Activated CD8-positive, alpha-beta T cell treated with anti-CD3 and anti-CD28 coated beads, Interleukin-2, amount 10 ng/mL, durations not matched to agents 7 days and 5 days (primary cell): ENCODE measurements at regions not wholly inside any gene's neighbourhood (a gene's known extent, or its start where the extent isn't known, plus 50 kb on each side); places are given as distances from the start of the nearest gene placed in this dataset.
"Not testable (repeated sequence)": the region's sequence is repeated elsewhere in the genome, so short reads cannot be mapped to it uniquely, and the experiment has no call there.

ENCODE experiments used
- ATAC-seq: fragments of 150-1000 bp; cut with Tn5 transposase; one replicate; pipeline ENCODE4 v1.10.0; 2021; ENCODE audit warnings: moderate library complexity
- CTCF ChIA-PET: fragments of 350-600 bp; sonication (Branson Sonifier 250); formaldehyde crosslinking; loops from one replicate; lab custom pipeline; 2021; ENCODE audit warnings: antibody characterized with exemption; lab: Charles Lee
- POLR2A ChIA-PET: fragments of 350-600 bp; sonication (Branson Sonifier 250); formaldehyde crosslinking; loops from one replicate; lab custom pipeline; 2021; ENCODE audit warnings: antibody characterized with exemption; lab: Charles Lee
- DNase-seq: peaks from one replicate; pipeline ENCODE4 v3.0.0-alpha.2; 2020
- H3K27ac Mint-ChIP-seq: one replicate; pipeline ENCODE4 v1.8.0; 2021; ENCODE audit warnings: mild to moderate bottlenecking, mixed read lengths
- H3K27me3 Mint-ChIP-seq: one replicate; pipeline ENCODE4 v1.8.0; 2021; ENCODE audit warnings: low read depth, mixed read lengths
- H3K36me3 Mint-ChIP-seq: one replicate; pipeline ENCODE4 v1.8.0; 2021; ENCODE audit warnings: low read depth, mixed read lengths
- H3K4me1 Mint-ChIP-seq: one replicate; pipeline ENCODE4 v1.8.0; 2021; ENCODE audit warnings: low read depth, mixed read lengths
- H3K4me3 Mint-ChIP-seq: one replicate; pipeline ENCODE4 v1.8.0; 2021; ENCODE audit warnings: mild to moderate bottlenecking, mixed read lengths
- H3K9me3 Mint-ChIP-seq: one replicate; pipeline ENCODE4 v1.8.0; 2022; ENCODE audit warnings: mixed read lengths; ENCODE audit not compliant: insufficient read depth

GRCh38 chr2:142672698-142673097 lies 204.8 kb upstream of the KYNU start:
- Mint-ChIP-seq H3K4me1 (no peaks in the 10 kb centered on the region), H3K4me3 (no peak overlapping the region), H3K27me3 (no peaks in the 10 kb centered on the region), H3K9me3 (no peaks in the 10 kb centered on the region), H3K27ac (no peak overlapping the region), H3K36me3 (no peaks in the 10 kb centered on the region)
- ATAC-seq (no peak), DNase-seq (no peak)
- POLR2A ChIA-PET = no interaction called here
- CTCF ChIA-PET = no interaction called here

GRCh38 chr2:142670362-142670761 lies 207.1 kb upstream of the KYNU start:
- ChIA-PET POLR2A (no interaction called here), CTCF (no interaction called here)
- Mint-ChIP-seq H3K4me3 (no peak overlapping the region), H3K4me1 (no peaks in the 10 kb centered on the region), H3K27me3 (no peaks in the 10 kb centered on the region), H3K27ac (no peak overlapping the region), H3K36me3 (no peaks in the 10 kb centered on the region), H3K9me3 (no peaks in the 10 kb centered on the region)
- DNase-seq = no peak
- ATAC-seq = no peak

GRCh38 chr2:142668420-142668819 lies 209.0 kb upstream of the KYNU start:
- ATAC-seq (no peak), DNase-seq (no peak)
- no peak overlapping the region for H3K27ac Mint-ChIP-seq
- no peaks in the 10 kb centered on the region for H3K4me1 Mint-ChIP-seq
- H3K9me3 Mint-ChIP-seq = no peaks in the 10 kb centered on the region
- no peak overlapping the region for H3K4me3 Mint-ChIP-seq
- H3K27me3 Mint-ChIP-seq = no peaks in the 10 kb centered on the region
- no peaks in the 10 kb centered on the region for H3K36me3 Mint-ChIP-seq
- POLR2A ChIA-PET = no interaction called here
- CTCF ChIA-PET = no interaction called here

- no peaks in the 10 kb centered on the region for H3K27me3 Mint-ChIP-seq
- CTCF ChIA-PET = no interaction called here
- no peaks in the 10 kb centered on the region for H3K36me3 Mint-ChIP-seq
- H3K27ac Mint-ChIP-seq = no peak overlapping the region
- H3K9me3 Mint-ChIP-seq = no peaks in the 10 kb centered on the region
- H3K4me1 Mint-ChIP-seq = no peaks in the 10 kb centered on the region
- ATAC-seq (no peak), DNase-seq (no peak)
- POLR2A ChIA-PET = no interaction called here
- no peak overlapping the region for H3K4me3 Mint-ChIP-seq
These were observed 212.2 kb upstream of the KYNU start for GRCh38 chr2:142665241-142665640.

GRCh38 chr2:142650601-142651000 lies 226.9 kb upstream of the KYNU start:
- DNase-seq = no peak
- ChIA-PET POLR2A (no interaction called here), CTCF (no interaction called here)
- no peak for ATAC-seq
- Mint-ChIP-seq H3K4me3 (no peak overlapping the region), H3K27me3 (no peaks in the 10 kb centered on the region), H3K36me3 (no peaks in the 10 kb centered on the region), H3K9me3 (no peaks in the 10 kb centered on the region), H3K27ac (no peak overlapping the region), H3K4me1 (no peaks in the 10 kb centered on the region)

GRCh38 chr2:142649581-142649980 lies 227.9 kb upstream of the KYNU start:
- Mint-ChIP-seq H3K9me3 (no peaks in the 10 kb centered on the region), H3K4me3 (no peak overlapping the region), H3K4me1 (no peaks in the 10 kb centered on the region), H3K36me3 (no peaks in the 10 kb centered on the region), H3K27ac (no peak overlapping the region), H3K27me3 (no peaks in the 10 kb centered on the region)
- CTCF ChIA-PET = no interaction called here
- ATAC-seq = no peak
- DNase-seq = no peak
- POLR2A ChIA-PET = no interaction called here

GRCh38 chr2:142642650-142643049 lies 234.8 kb upstream of the KYNU start:
- ATAC-seq (no peak), DNase-seq (no peak)
- Mint-ChIP-seq H3K27ac (no peak overlapping the region), H3K9me3 (peaks cover 15% of the 10 kb centered on the region), H3K4me1 (no peaks in the 10 kb centered on the region), H3K4me3 (no peak overlapping the region), H3K36me3 (no peaks in the 10 kb centered on the region), H3K27me3 (no peaks in the 10 kb centered on the region)
- ChIA-PET CTCF (no interaction called here), POLR2A (no interaction called here)

GRCh38 chr2:142629193-142629592 lies 248.3 kb upstream of the KYNU start:
- no peak overlapping the region for H3K4me3 Mint-ChIP-seq
- no peaks in the 10 kb centered on the region for H3K27me3 Mint-ChIP-seq
- H3K27ac Mint-ChIP-seq = no peak overlapping the region
- peaks cover 10% of the 10 kb centered on the region for H3K9me3 Mint-ChIP-seq
- no peaks in the 10 kb centered on the region for H3K36me3 Mint-ChIP-seq
- ChIA-PET CTCF (no interaction called here), POLR2A (no interaction called here)
- ATAC-seq (no peak), DNase-seq (no peak)
- H3K4me1 Mint-ChIP-seq = no peaks in the 10 kb centered on the region

GRCh38 chr2:142621287-142621686 lies 256.2 kb upstream of the KYNU start:
- POLR2A ChIA-PET = no interaction called here
- H3K27me3 Mint-ChIP-seq = no peaks in the 10 kb centered on the region
- no peak overlapping the region for H3K27ac Mint-ChIP-seq
- no peaks in the 10 kb centered on the region for H3K4me1 Mint-ChIP-seq
- ATAC-seq (no peak), DNase-seq (no peak)
- CTCF ChIA-PET = no interaction called here
- no peaks in the 10 kb centered on the region for H3K36me3 Mint-ChIP-seq
- no peaks in the 10 kb centered on the region for H3K9me3 Mint-ChIP-seq
- H3K4me3 Mint-ChIP-seq = no peak overlapping the region

- CTCF ChIA-PET = no interaction called here
- Mint-ChIP-seq H3K27me3 (no peaks in the 10 kb centered on the region), H3K4me1 (no peaks in the 10 kb centered on the region), H3K4me3 (no peak overlapping the region), H3K9me3 (no peaks in the 10 kb centered on the region), H3K27ac (no peak overlapping the region), H3K36me3 (no peaks in the 10 kb centered on the region)
- ATAC-seq (no peak), DNase-seq (no peak)
- POLR2A ChIA-PET = no interaction called here
These were observed 260.0 kb upstream of the KYNU start for GRCh38 chr2:142617461-142617860.

GRCh38 chr2:142615876-142616275 lies 261.6 kb upstream of the KYNU start:
- POLR2A ChIA-PET = no interaction called here
- ATAC-seq = no peak

GRCh38 chr2:142613193-142613592 lies 264.3 kb upstream of the KYNU start:
- DNase-seq, H3K9me3 Mint-ChIP-seq, CTCF ChIA-PET, H3K27me3 Mint-ChIP-seq, H3K27ac Mint-ChIP-seq, H3K36me3 Mint-ChIP-seq, H3K4me3 Mint-ChIP-seq, ATAC-seq, POLR2A ChIA-PET, H3K4me1 Mint-ChIP-seq: not testable (repeated sequence)

More at GRCh38 chr2:142615876-142616275, 261.6 kb upstream of the KYNU start:
- Mint-ChIP-seq H3K27ac (no peak overlapping the region), H3K9me3 (no peaks in the 10 kb centered on the region), H3K27me3 (no peaks in the 10 kb centered on the region), H3K4me3 (no peak overlapping the region), H3K4me1 (no peaks in the 10 kb centered on the region), H3K36me3 (no peaks in the 10 kb centered on the region)
- no peak for DNase-seq
- CTCF ChIA-PET = no interaction called here

GRCh38 chr2:142605421-142605820 lies 272.0 kb upstream of the KYNU start:
- ChIA-PET POLR2A (no interaction called here), CTCF (no interaction called here)
- ATAC-seq = no peak
- Mint-ChIP-seq H3K4me1 (no peaks in the 10 kb centered on the region), H3K36me3 (no peaks in the 10 kb centered on the region), H3K4me3 (no peak overlapping the region), H3K9me3 (no peaks in the 10 kb centered on the region), H3K27ac (no peak overlapping the region), H3K27me3 (no peaks in the 10 kb centered on the region)
- DNase-seq = no peak
